ENCODE measurements at regions not wholly inside any gene's neighbourhood (a gene's known extent, or its start where the extent isn't known, plus 50 kb on each side); places are given as distances from the start of the nearest gene placed in this dataset.
"Not testable (repeated sequence)": the region's sequence is repeated elsewhere in the genome, so short reads cannot be mapped to it uniquely, and the experiment has no call there.

DNA sequence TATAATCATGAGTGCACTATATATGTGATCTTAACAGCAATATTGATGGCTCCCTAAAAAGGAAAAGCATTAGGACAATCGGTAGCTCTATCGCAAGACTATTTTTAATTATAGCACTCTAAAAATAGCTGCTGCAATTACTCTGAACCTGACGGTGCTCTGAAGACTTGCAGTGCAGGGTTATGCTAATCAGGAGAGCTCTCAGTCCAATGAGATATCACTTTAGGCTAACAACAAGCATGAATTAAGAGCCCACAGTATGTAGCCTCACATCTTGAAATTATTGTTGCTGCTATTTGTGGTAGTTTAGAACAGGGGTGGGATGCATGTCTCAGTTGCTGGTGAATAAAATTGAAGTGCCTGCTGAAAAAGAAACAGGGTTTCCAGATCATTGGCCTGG, 515.8 kb upstream of the AKR1E2 start:
- no peak for DNase-seq

DNA sequence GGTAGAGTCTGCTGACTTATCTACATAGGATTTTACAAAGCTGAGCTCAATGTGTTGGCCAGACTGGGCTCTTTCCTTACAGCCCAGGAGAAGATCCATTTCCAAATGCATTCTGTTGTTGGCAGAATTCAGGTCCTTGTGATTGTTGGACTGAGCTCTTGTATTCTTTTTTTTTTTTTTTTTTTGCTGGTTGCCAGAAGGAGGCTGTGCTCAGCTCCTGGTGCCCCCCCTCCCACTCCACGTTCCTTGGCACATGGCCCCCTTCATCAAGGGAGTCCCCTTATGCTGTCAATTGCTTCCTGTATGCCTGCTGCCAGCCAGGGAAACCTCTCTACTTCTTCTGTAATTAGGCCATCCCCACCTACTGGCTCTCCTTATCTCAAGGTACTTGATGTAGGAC, 518.1 kb upstream of the AKR1E2 start:
- DNase-seq = no peak

GRCh38 chr10:4306871-4307270, 519.1 kb upstream of the AKR1E2 start:
- no peak for DNase-seq

GRCh38 chr10:4303045-4303444, 518.0 kb upstream of the KLF6 start:
- DNase-seq = no peak

DNA sequence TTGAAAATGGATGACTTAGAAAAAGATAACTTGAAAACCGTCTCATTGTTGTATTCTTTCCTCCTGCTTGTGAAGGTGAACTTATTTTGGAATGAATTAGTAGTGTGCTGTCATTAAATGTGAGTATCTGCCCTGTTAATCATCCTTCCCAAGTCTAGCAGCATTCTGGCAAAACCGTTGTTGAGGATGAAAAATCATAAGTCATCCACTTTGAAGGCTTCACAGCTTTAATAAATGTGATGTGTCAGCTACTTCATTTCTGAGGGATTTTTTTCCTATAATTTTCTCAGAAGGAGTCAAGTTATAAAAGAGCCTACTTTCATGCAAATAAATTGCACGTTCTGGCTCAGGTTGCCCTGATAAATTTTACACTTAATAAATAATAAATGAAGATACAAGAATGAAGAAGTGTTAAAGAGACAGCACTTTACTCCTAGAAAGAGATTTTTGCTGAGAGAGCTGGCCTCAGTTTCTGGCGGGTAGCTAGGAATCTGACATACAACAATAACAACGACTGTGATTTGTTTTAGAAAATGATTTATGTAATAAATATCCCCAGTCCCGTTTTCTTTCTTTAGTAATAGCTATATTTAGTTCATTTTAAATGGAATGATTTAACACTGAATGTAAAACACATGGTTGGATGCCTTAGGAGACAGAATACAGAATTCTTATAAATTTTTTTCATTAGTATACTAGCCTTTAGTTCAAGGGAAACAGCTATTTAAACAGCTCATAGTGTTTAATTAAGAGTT, 516.5 kb upstream of the KLF6 start:
- DNase-seq = peak; percentile 49 to 74 (median 56)

- DNase-seq = no peak
These were observed 511.2 kb upstream of the KLF6 start for GRCh38 chr10:4296161-4296560.

DNA sequence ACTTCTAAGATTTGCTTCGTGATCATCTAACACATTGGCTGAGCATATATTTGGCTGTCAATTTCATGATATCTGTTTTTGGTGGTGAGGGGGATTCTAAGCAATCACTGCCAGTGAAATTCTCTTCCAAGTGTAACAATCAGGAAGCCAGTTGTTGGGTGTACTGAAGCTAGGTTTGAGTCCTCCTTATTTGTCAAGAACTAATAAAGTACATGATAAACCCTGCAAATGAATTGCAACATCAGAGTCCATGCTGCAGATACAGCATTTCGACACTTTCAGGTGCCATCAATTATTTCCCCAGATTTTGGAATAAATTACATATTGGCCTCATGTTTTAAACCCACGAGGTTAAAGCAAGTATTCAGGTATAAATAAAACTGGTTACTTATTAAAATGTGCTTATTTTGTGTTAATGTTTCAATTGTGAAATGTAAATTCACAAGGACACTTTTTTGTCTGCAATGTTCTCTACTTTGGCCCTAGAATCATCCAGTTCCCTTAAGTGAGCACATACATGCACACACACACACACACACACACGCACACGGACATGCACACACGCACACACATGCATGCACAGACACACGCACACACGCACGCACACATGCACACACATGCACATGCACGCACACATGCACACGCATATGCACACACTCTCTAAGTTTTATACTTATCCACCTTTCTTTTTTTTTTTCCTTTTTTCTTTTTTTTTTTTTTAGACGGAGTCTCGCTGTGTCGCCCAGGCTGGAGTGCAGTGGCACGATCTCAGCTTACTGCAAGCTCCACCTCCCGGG, 510.2 kb upstream of the KLF6 start:
- DNase-seq = no peak

- DNase-seq = no peak
These were observed 509.3 kb upstream of the KLF6 start for GRCh38 chr10:4294271-4294670.

DNA sequence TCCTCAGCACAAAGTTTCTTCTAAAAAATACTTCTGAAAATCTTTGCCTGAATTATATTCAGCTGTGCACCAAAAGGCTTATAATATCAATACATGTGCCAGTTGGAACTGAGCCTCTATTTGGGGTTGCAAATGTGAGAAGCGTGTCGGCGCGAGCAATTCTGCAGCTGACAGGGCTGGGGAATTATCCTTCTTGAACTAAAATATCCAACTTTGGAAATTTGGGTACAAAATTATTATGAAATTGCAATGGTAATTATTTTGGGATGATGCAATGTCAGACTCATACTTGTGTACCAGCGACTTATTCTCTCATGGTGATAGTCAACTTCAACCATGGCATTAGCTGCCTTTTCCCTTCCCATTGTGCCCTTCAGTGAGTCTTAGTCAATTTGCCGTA, 507.0 kb upstream of the KLF6 start:
- peak; percentile 76 to 92 (median 84) for DNase-seq

GRCh38 chr10:4285121-4285520, 500.1 kb upstream of the KLF6 start:
- DNase-seq = no peak

DNA sequence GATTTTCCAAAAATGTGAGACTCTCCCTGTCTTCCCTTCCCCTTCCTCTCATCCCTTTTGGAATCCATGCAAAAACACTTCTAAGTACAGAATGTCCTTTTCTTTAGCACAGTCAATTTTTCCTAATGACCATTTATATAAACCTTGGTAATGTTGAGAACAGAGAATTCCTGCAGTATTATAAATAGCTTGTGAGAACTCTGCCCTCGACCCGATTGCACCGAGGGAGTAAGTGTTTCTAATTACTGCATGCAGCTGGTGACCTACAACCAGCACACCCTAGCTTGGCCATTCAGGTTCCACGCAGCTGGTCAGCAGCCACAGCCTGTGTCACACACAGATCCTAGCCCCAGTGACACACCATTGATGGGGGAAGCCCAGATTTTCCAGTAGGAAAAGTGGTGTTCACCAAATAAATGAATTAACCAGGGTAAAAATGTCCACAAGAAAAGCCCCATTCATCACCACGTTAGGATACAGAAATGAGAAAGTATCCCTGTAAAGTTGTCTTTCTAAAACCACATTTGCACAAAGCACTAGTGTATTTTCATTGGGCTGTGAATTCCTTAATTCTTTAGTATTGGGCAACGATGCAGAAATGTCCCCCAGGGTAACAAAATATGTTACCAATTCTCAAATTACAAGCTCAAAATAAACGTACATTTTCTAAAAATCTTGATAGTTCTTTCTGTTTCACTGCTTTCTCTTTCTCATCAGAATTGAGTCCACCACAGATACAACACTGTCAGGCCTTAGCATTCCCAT, 499.0 kb upstream of the KLF6 start:
- peak; percentile 70 to 90 (median 73) for DNase-seq

- no peak for DNase-seq
These were observed 497.5 kb upstream of the KLF6 start for GRCh38 chr10:4282496-4282895.

GRCh38 chr10:4281190-4281825, 496.3 kb upstream of the KLF6 start:
- no peak for DNase-seq

DNA sequence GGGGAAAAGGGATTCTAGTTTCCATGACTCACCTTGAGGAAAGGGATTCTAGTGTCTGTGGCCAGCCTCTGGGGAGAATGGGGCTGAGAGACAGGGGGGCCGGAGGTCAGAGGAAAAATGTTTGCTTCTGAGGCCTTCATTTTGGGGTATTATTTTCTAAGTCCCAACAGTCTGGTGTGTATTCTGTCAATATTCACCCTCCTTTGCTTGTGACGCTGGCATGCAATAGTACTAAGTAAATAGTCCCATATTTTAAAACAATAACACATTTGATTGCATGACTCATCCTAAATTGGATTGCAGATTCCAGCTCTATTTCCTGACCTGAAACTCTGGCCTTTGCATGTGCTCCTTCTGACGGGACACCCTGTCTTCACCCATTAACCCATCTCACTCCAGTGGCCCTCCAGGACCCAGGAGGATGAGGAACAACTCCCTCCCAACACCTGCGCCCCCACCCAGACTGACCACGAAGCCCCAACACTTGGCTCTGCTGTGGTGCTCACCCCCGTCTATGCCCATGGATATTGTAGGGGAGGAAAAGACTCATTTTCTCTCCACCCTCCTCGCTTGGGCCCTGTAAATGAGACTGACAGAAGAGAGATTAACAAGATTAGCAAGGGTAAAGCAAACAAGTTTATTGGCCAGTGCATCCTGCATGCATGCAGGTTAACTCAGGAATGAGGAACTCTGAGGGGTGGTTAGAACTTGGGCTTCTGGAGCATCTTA, 495.6 kb upstream of the KLF6 start:
- no peak for DNase-seq

DNA sequence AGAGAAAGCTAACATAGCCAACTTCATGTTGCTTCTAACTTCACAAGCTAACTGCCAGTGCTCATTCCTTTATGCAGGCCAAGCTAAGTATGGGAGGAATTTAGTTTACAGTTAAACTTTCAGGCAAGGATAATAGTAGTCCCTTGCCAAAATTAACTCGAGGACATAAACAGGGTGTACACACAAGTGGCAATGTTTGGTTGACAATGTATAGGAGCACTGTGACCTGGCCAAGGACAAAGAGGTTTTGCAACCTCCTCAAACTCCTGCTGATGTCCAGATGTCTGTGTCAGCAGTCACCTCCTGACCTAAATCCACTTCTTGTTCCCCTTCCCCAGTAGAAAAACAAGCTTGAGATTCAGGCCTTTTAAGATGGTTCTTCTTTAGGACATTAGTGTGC, 494.6 kb upstream of the KLF6 start:
- peak in 1 of 3 donors; percentile 58 for DNase-seq

- DNase-seq = no peak
These were observed 493.2 kb upstream of the KLF6 start for GRCh38 chr10:4278186-4278585.

- no peak for DNase-seq
These were observed 491.1 kb upstream of the KLF6 start for GRCh38 chr10:4276151-4276550.

- DNase-seq = not testable (repeated sequence)
These were observed 489.7 kb upstream of the KLF6 start for GRCh38 chr10:4274671-4275070.

DNA sequence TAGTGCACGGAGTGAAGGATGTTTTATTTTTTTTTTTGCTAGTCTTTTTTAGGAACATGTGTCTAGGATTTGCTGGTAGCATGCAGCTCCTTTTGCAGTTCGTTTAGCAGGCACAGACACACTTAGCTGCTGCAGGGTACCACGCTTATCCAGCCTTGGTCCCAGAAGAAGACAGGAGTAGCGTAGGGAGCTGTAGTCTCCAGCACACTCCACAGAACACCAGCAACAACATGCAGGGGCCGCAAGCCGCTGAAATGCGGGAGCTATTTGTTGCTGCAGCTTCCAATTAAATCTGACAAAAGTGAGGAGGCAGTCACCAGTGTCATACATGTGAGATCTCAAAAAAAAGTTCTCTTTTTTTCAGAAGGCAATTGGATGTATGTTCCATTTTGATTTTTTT, 486.2 kb upstream of the KLF6 start:
- no peak for DNase-seq

DNA sequence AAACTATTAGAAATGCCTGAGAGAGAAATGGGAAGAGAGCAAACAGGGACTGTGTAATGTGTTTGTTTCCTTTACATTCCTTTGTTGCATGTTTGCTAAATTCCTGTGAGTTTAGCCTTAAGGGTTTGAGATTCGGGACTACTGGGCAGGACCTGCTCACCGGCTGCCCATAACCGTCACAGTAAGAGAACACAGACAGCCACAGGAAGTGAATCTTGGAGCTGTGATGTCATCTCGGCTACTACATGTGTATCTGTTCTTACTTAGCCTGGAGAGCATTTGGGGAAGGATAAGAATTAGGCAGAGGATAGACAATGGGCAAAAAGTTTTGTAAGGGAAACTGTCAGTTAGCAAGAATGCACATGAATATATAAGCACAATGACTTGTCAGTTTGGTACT, 485.1 kb upstream of the KLF6 start:
- DNase-seq = peak in 2 of 3 donors; percentile 68 to 79

DNA sequence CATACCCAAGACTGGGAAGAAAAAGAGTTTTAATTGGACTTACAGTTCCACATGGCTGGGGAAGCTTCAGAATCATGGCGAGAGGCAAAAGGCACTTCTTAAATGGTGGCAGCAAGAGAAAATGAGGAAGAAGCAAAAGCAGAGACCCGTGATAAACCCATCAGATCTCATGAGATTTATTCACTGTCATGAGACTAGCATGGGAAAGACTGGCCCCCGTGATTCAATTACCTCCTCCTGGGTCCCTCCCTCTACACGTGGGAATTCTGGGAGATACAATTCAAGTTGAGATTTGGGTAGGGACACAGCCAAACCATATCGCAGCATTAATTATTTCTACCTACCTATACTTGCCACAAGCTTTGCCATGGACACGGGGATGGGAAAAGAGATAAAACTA, 483.5 kb upstream of the KLF6 start:
- not testable (repeated sequence) for DNase-seq

Measured in muscle of back (tissue), 3 donors.